Duodenal mucosa (tissue), 2 donors: ENCODE measurements at regions not wholly inside any gene's neighbourhood (a gene's known extent, or its start where the extent isn't known, plus 50 kb on each side); places are given as distances from the start of the nearest gene placed in this dataset.

ENCODE experiments used
- H3K27ac ChIP-seq: one replicate; pipeline ENCODE4 v1.7.0; 2013; ENCODE audit warnings: low read depth, low read length
- H3K27me3 ChIP-seq, 2 donors: one replicate each; pipeline ENCODE4 v1.7.0; 2013; ENCODE audit warnings: low read length in 2 of 2, control low read depth in 1 of 2; ENCODE audit not compliant: insufficient read depth in 2 of 2, control insufficient read depth in 1 of 2
- H3K36me3 ChIP-seq, 2 donors: one replicate each; pipeline ENCODE4 v1.7.0; 2013; ENCODE audit warnings: low read length in 2 of 2, control low read depth in 1 of 2; ENCODE audit not compliant: insufficient read depth in 2 of 2, control insufficient read depth in 1 of 2
- H3K4me1 ChIP-seq, 2 donors: one replicate each; pipeline ENCODE4 v1.7.0; 2013; ENCODE audit warnings: low read length in 2 of 2, control low read depth in 1 of 2; ENCODE audit not compliant: insufficient read depth in 2 of 2, control insufficient read depth in 1 of 2
- H3K4me3 ChIP-seq, 2 donors: one replicate each; pipeline ENCODE4 v1.7.0; 2013; ENCODE audit warnings: low read length in 2 of 2, low read depth in 1 of 2
- H3K9ac ChIP-seq, 2 donors: one replicate each; pipeline ENCODE4 v1.7.0; 2013; ENCODE audit warnings: low read length in 2 of 2, low read depth in 1 of 2
- H3K9me3 ChIP-seq, 2 donors: one replicate each; pipeline ENCODE4 v1.7.0; 2013; ENCODE audit warnings: low read length in 2 of 2, control low read depth in 1 of 2; ENCODE audit not compliant: control insufficient read depth in 1 of 2

GRCh38 chr2:217477583-217477982, 525.2 kb downstream of the TNS1 start:
- Histone ChIP-seq H3K9me3 (no peaks in the 10 kb centered on the region), H3K27ac (no peak overlapping the region), H3K36me3 (no peaks in the 10 kb centered on the region), H3K9ac (no peak overlapping the region), H3K4me1 (no peaks in the 10 kb centered on the region), H3K27me3 (peaks cover 4% of the 10 kb centered on the region in 2 donors), H3K4me3 (no peak overlapping the region)

- no peak overlapping the region for H3K9ac ChIP-seq
- no peak overlapping the region for H3K4me3 ChIP-seq
- no peaks in the 10 kb centered on the region for H3K9me3 ChIP-seq
- H3K27ac ChIP-seq, result no peak overlapping the region
- H3K4me1 ChIP-seq, result no peaks in the 10 kb centered on the region
- H3K27me3 ChIP-seq, result peaks cover 4% of the 10 kb centered on the region in 2 donors
- H3K36me3 ChIP-seq, result no peaks in the 10 kb centered on the region
Observed at GRCh38 chr2:217475791-217476190, 527.0 kb downstream of the TNS1 start.

- Histone ChIP-seq H3K4me3 (no peak overlapping the region), H3K27ac (no peak overlapping the region), H3K9me3 (no peaks in the 10 kb centered on the region), H3K9ac (no peak overlapping the region), H3K36me3 (no peaks in the 10 kb centered on the region), H3K27me3 (peaks cover 2 to 4% of the 10 kb centered on the region in 2 donors), H3K4me1 (no peaks in the 10 kb centered on the region)
Observed at GRCh38 chr2:217475101-217475500, 527.7 kb downstream of the TNS1 start.

GRCh38 chr2:217471319-217471718, 531.5 kb downstream of the TNS1 start:
- H3K4me1 ChIP-seq, result no peaks in the 10 kb centered on the region
- no peaks in the 10 kb centered on the region for H3K9me3 ChIP-seq
- no peak overlapping the region for H3K9ac ChIP-seq
- H3K27ac ChIP-seq, result no peak overlapping the region
- H3K36me3 ChIP-seq, result no peaks in the 10 kb centered on the region
- H3K4me3 ChIP-seq, result no peak overlapping the region
- H3K27me3 ChIP-seq, result peaks cover 0 to 4% of the 10 kb centered on the region in 2 donors

- peaks cover 0 to 4% of the 10 kb centered on the region in 2 donors for H3K27me3 ChIP-seq
- H3K36me3 ChIP-seq, result no peaks in the 10 kb centered on the region
- no peaks in the 10 kb centered on the region for H3K4me1 ChIP-seq
- no peak overlapping the region for H3K9ac ChIP-seq
- H3K27ac ChIP-seq, result no peak overlapping the region
- H3K4me3 ChIP-seq, result no peak overlapping the region
- no peaks in the 10 kb centered on the region for H3K9me3 ChIP-seq
Observed at GRCh38 chr2:217469203-217469810, 533.5 kb downstream of the TNS1 start.

GRCh38 chr2:217468042-217468830, 534.6 kb downstream of the TNS1 start:
- Histone ChIP-seq H3K27ac (no peak overlapping the region), H3K9ac (no peak overlapping the region), H3K36me3 (no peaks in the 10 kb centered on the region), H3K27me3 (peaks cover 0 to 3% of the 10 kb centered on the region in 2 donors), H3K9me3 (no peaks in the 10 kb centered on the region), H3K4me3 (no peak overlapping the region), H3K4me1 (no peaks in the 10 kb centered on the region)

- no peak overlapping the region for H3K27ac ChIP-seq
Observed at GRCh38 chr2:217467331-217467730, 535.5 kb downstream of the TNS1 start.

GRCh38 chr2:217466805-217467204, 536.0 kb downstream of the TNS1 start:
- Histone ChIP-seq H3K27ac (no peak overlapping the region), H3K9ac (no peak overlapping the region), H3K27me3 (no peaks in the 10 kb centered on the region), H3K36me3 (no peaks in the 10 kb centered on the region), H3K4me3 (no peak overlapping the region), H3K4me1 (no peaks in the 10 kb centered on the region), H3K9me3 (no peaks in the 10 kb centered on the region)

More at GRCh38 chr2:217467331-217467730, 535.5 kb downstream of the TNS1 start:
- Histone ChIP-seq H3K4me3 (no peak overlapping the region), H3K9me3 (no peaks in the 10 kb centered on the region), H3K4me1 (no peaks in the 10 kb centered on the region), H3K27me3 (no peaks in the 10 kb centered on the region), H3K9ac (no peak overlapping the region), H3K36me3 (no peaks in the 10 kb centered on the region)

GRCh38 chr2:217466104-217466503, 536.7 kb downstream of the TNS1 start:
- no peak overlapping the region for H3K9ac ChIP-seq
- no peak overlapping the region for H3K4me3 ChIP-seq
- H3K36me3 ChIP-seq, result no peaks in the 10 kb centered on the region
- H3K27ac ChIP-seq, result no peak overlapping the region
- H3K27me3 ChIP-seq, result no peaks in the 10 kb centered on the region
- H3K9me3 ChIP-seq, result no peaks in the 10 kb centered on the region
- no peaks in the 10 kb centered on the region for H3K4me1 ChIP-seq

- no peak overlapping the region for H3K9ac ChIP-seq
- H3K4me3 ChIP-seq, result no peak overlapping the region
- H3K36me3 ChIP-seq, result no peaks in the 10 kb centered on the region
- no peaks in the 10 kb centered on the region for H3K27me3 ChIP-seq
- no peaks in the 10 kb centered on the region for H3K4me1 ChIP-seq
- H3K9me3 ChIP-seq, result no peaks in the 10 kb centered on the region
- no peak overlapping the region for H3K27ac ChIP-seq
Observed at GRCh38 chr2:217465100-217465499, 537.7 kb downstream of the TNS1 start.
